AG04449 (cell line): ENCODE measurements at regions not wholly inside any gene's neighbourhood (a gene's known extent, or its start where the extent isn't known, plus 50 kb on each side); places are given as distances from the start of the nearest gene placed in this dataset.

ENCODE experiments used
- CTCF ChIA-PET: fragments of 350-600 bp; formaldehyde crosslinking; extraction: SDS; loops from one replicate; lab custom pipeline; 2021; ENCODE audit warnings: antibody characterized with exemption; lab: Yijun Ruan, JAX
- POLR2A ChIA-PET: fragments of 400-600, 350-600 bp; formaldehyde crosslinking; extraction: SDS; loops from one replicate; lab custom pipeline; 2020; ENCODE audit warnings: antibody characterized with exemption, inconsistent platforms; lab: Yijun Ruan, JAX
- DNase-seq: peaks from one replicate; pipeline ENCODE4 v3.0.0-alpha.2; 2010; ENCODE audit warnings: low read depth, low spot score
- H3K4me3 ChIP-seq: 2 replicates; pipeline ENCODE4 v1.5.1; 2011; ENCODE audit warnings: low read depth, mild to moderate bottlenecking, control low read depth, low read length
- CTCF ChIP-seq: IDR thresholded peaks from one replicate; pipeline ENCODE4 v1.5.1; 2011; ENCODE audit warnings: mild to moderate bottlenecking, moderate library complexity, low read length, control low read depth, inconsistent platforms; ENCODE audit not compliant: insufficient read depth; ENCODE audit errors: missing control alignments

- no peak for DNase-seq
- ChIA-PET POLR2A (no interaction called here), CTCF (no interaction called here)
- no peak overlapping the region for H3K4me3 ChIP-seq
- no peak for TF ChIP-seq CTCF
These were observed 782.9 kb downstream of the SLC4A3 start for GRCh38 chr2:220410296-220410695.

- no peak for TF ChIP-seq CTCF
- CTCF ChIA-PET, result interaction anchor here (1.1 to 1.7 kb wide), 2 partner anchors 16 to 1156 kb away, joined by 3 read pairs; no protein-coding TSS in a partner anchor
- no peak overlapping the region for H3K4me3 ChIP-seq
- POLR2A ChIA-PET, result no interaction called here
- no peak for DNase-seq
These were observed 790.1 kb downstream of the SLC4A3 start for GRCh38 chr2:220417503-220417902.

GRCh38 chr2:220419647-220420046, 792.2 kb downstream of the SLC4A3 start:
- CTCF ChIA-PET, result no interaction called here

GRCh38 chr2:220420820-220421219, 793.4 kb downstream of the SLC4A3 start:
- no peak for TF ChIP-seq CTCF
- CTCF ChIA-PET, result no interaction called here
- DNase-seq, result no peak
- POLR2A ChIA-PET, result no interaction called here
- H3K4me3 ChIP-seq, result no peak overlapping the region

More at GRCh38 chr2:220419647-220420046, 792.2 kb downstream of the SLC4A3 start:
- no peak overlapping the region for H3K4me3 ChIP-seq
- POLR2A ChIA-PET, result no interaction called here
- no peak for TF ChIP-seq CTCF
- no peak for DNase-seq

- no peak for TF ChIP-seq CTCF
- no peak overlapping the region for H3K4me3 ChIP-seq
- ChIA-PET CTCF (no interaction called here), POLR2A (no interaction called here)
- DNase-seq, result no peak
These were observed 795.2 kb downstream of the SLC4A3 start for GRCh38 chr2:220422676-220423075.

- ChIA-PET POLR2A (no interaction called here), CTCF (no interaction called here)
- TF ChIP-seq CTCF, result no peak
- no peak overlapping the region for H3K4me3 ChIP-seq
- no peak for DNase-seq
These were observed 797.1 kb downstream of the SLC4A3 start for GRCh38 chr2:220424561-220424960.
